Ovary (tissue), 7 donors: ENCODE measurements at regions not wholly inside any gene's neighbourhood (a gene's known extent, or its start where the extent isn't known, plus 50 kb on each side); places are given as distances from the start of the nearest gene placed in this dataset.

Experiments used
- DNase-seq, 5 donors: peaks; one replicate each; pipeline ENCODE4 v3.0.0-alpha.2; 2019 to 2020
- H3K27ac ChIP-seq, 2 donors: fragments of 200-600 bp; one replicate each; pipeline versions ENCODE4 v1.5.1 to v1.8.0; 2019 to 2022
- H3K27me3 ChIP-seq: fragments of 200-600 bp; one replicate; pipeline ENCODE4 v1.8.0; 2022
- H3K36me3 ChIP-seq: fragments of 200-600 bp; sonication (generic); one replicate; pipeline ENCODE4 v1.5.1; 2019
- H3K4me1 ChIP-seq: one replicate; pipeline ENCODE4 v1.8.1; 2013; ENCODE audit warnings: mild to moderate bottlenecking, moderate library complexity; ENCODE audit not compliant: insufficient read depth
- H3K4me3 ChIP-seq: fragments of 200-600 bp; sonication (generic); one replicate; pipeline ENCODE4 v1.5.1; 2017
- H3K9me3 ChIP-seq, 2 donors: fragments of 200-600 bp in 1 of 2; sonication (generic) in 1 of 2; one replicate each; pipeline versions ENCODE4 v1.5.1 to v1.8.1; 2013 to 2019; ENCODE audit warnings: mild to moderate bottlenecking in 1 of 2, moderate library complexity in 1 of 2
- EP300 ChIP-seq: sonication (generic); formaldehyde crosslinking; IDR thresholded peaks from one replicate; pipeline ENCODE4 v1.6.1; 2017; ENCODE audit warnings: antibody characterized with exemption
- POLR2A ChIP-seq: fragments of 450-650 bp; IDR thresholded peaks from one replicate; pipeline ENCODE4 v1.6.1; 2017; ENCODE audit warnings: antibody characterized with exemption, mild to moderate bottlenecking, moderate library complexity
- WGBS, 3 donors: extraction: QIAGEN DNeasy Blood & Tissue Kit in 1 of 3; methylation state at CpG; one replicate each; pipeline versions ENCODE4 v1.1.5 to v1.1.7; 2013 to 2017; 5-methylcytosine and 5-hydroxymethylcytosine counted together
- intact Hi-C, 4 donors: fragments of 100-400 bp; cut with DNase I; formaldehyde crosslinking; loops; one replicate each; pipeline versions ENCODE4 v1.11.0 to v1.15.1; 2022 to 2023
- TF ChIP-seq, protein P1 (sequence below), 3 donors: fragments of 450-650 bp in 2 of 3; fragments of 200-600 bp in 1 of 3; IDR thresholded peaks; one replicate each; pipeline versions ENCODE4 v1.5.1 to v1.8.0; 2016 to 2022; ENCODE audit warnings: antibody characterized with exemption in 3 of 3, mild to moderate bottlenecking in 1 of 3
- donor health status: DM: no; HTN: no; CAD: no; lungs with moderate emphysema.
- donor health status: DM: no; HTN: no; CAD: no.
- donor health status: Bipolar disorder and iron deficiency.
- donor health status: DM: no; HTN: no; CAD: no.
- donor health status: DM: yes; HTN: yes; CAD: no.

DNA sequence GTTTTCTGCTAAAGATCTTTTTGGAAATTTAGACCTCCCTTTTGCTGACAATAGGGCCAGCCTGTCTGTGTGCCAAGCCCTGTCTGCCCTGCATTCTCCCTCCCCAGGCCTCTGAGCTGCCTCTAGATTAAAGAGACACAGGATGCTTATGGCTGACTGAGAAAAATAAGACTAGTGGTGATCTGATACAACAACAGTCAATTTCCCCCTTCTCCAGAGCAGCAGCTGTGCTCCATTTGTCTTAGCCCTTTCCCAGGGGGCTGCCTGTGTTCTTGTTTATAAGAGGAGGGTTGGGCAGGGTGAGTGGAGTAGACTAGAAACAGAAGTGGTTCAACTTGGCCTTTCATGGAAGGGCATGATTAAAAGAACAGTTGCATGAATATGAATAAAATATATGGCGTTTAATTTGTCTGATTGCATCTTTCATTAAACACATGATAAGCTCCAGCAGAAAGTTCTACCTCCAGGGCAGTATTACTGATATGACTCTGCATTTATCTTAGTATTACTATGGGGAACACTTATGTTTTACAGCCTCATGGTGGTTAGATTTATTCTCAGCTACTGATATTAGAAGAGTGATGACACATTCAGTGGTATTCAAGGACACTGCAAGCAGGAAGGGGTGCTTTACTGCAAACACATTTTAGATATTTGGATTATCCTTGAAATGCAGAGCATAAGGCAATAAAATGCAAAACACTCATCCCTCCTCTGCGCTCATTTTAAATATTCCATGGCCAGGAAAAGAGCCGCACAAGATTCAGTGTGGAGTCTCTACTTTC is 150.2 kb upstream of the CLEC14A start:
- intact Hi-C loops: no loop called here
- no peak for TF ChIP-seq POLR2A
- no peak for TF ChIP-seq EP300
- TF ChIP-seq, protein P1, sequence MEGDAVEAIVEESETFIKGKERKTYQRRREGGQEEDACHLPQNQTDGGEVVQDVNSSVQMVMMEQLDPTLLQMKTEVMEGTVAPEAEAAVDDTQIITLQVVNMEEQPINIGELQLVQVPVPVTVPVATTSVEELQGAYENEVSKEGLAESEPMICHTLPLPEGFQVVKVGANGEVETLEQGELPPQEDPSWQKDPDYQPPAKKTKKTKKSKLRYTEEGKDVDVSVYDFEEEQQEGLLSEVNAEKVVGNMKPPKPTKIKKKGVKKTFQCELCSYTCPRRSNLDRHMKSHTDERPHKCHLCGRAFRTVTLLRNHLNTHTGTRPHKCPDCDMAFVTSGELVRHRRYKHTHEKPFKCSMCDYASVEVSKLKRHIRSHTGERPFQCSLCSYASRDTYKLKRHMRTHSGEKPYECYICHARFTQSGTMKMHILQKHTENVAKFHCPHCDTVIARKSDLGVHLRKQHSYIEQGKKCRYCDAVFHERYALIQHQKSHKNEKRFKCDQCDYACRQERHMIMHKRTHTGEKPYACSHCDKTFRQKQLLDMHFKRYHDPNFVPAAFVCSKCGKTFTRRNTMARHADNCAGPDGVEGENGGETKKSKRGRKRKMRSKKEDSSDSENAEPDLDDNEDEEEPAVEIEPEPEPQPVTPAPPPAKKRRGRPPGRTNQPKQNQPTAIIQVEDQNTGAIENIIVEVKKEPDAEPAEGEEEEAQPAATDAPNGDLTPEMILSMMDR (IDR thresholded peaks at IDR 0.05): no peak
- WGBS, 3 donors: 6 to 23% (median 14%) methylated on average over 3 of the region's 3 CpGs
- no peak for DNase-seq
- Histone ChIP-seq H3K27me3 (no peaks in the 10 kb centered on the region), H3K27ac (no peak overlapping the region), H3K4me1 (no peaks in the 10 kb centered on the region), H3K36me3 (no peaks in the 10 kb centered on the region), H3K9me3 (no peaks in the 10 kb centered on the region), H3K4me3 (no peak overlapping the region)

DNA sequence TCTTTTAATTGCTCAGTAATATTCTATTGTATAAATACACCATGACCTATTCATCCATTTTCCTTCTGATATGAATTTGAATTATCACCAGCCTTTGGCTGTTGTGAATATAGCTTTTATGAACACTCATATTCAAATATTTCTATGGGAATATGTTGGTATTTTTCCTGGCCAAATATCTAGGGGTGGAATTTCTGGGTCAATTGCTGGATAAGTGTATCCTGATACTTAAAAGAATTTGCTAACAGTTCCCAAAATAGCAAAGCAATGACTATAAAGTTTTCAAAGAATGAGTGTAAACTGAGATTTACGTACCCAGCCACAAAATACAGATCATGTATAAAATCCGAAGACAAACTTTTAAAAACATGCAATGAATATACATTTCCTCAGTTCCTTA is 148.7 kb upstream of the CLEC14A start:
- intact Hi-C loops: no loop called here
- 56 to 63% (median 57%) methylated on average over 2 of the region's 2 CpGs for WGBS, 3 donors
- no peaks in the 10 kb centered on the region for H3K4me1 ChIP-seq
- no peaks in the 10 kb centered on the region for H3K27me3 ChIP-seq
- no peak overlapping the region for H3K27ac ChIP-seq
- DNase-seq: no peak
- H3K4me3 ChIP-seq: no peak overlapping the region
- no peaks in the 10 kb centered on the region for H3K9me3 ChIP-seq
- no peak for TF ChIP-seq POLR2A
- TF ChIP-seq EP300: no peak
- TF ChIP-seq, protein P1 (IDR thresholded peaks at IDR 0.05): no peak
- H3K36me3 ChIP-seq: no peaks in the 10 kb centered on the region

DNA sequence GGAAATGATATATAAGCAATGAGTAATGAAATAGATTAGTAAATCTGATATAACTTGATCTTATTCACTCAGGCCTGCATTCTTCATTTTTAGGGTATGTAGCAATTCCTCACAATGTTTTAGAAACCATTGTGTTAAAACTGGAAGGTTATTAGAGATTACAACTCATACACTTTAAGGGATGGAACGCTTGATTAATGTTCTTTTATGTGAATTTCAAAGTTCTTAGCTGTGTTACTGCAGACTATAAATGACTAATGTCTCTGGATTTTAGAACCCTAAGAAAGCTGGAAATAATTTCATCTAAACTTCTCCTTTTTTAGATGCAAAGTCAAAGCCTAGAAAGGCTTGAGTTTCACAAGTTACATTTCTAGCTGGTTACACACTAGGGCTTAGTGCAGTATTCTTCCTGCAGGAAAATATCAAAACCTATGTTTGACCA is 148.2 kb upstream of the CLEC14A start:
- H3K27me3 ChIP-seq: no peaks in the 10 kb centered on the region
- no peak overlapping the region for H3K27ac ChIP-seq
- H3K4me1 ChIP-seq: no peaks in the 10 kb centered on the region

DNA sequence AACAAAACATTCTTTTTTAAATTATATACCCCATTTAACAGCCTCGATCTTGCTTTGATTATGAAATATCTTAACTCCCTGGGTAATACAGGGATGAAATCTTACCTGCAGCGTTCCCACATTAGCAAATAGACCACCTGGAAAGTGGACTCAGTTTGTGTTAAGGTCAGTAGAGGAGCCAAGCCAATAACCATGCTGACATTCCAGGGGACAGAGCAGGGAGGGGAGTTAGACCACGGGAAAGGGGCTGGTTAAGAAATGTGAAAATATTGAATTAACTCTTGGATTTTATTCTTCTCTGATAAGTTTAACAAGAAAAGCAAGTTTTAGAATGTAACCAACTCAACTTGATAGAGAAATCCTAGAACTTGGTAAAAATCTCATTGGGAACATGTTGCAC is 144.9 kb upstream of the CLEC14A start:
- DNase-seq: no peak
- H3K4me3 ChIP-seq: no peak overlapping the region
- no peaks in the 10 kb centered on the region for H3K9me3 ChIP-seq
- H3K27ac ChIP-seq: no peak overlapping the region
- no peaks in the 10 kb centered on the region for H3K36me3 ChIP-seq
- no peaks in the 10 kb centered on the region for H3K4me1 ChIP-seq
- no peaks in the 10 kb centered on the region for H3K27me3 ChIP-seq
- intact Hi-C loops: no loop called here
- 56 to 60% (median 60%) methylated on average over 3 of the region's 3 CpGs for WGBS, 3 donors
- TF ChIP-seq EP300: no peak
- TF ChIP-seq POLR2A: no peak
- TF ChIP-seq, protein P1 (IDR thresholded peaks at IDR 0.05): no peak

More for the DNA sequence above, 148.2 kb upstream of the CLEC14A start:
- 54 to 80% (median 71%) methylated on average over 1 of the region's 1 CpG for WGBS, 3 donors
- intact Hi-C loops: no loop called here
- Histone ChIP-seq H3K36me3 (no peaks in the 10 kb centered on the region), H3K9me3 (no peaks in the 10 kb centered on the region), H3K4me3 (no peak overlapping the region)
- DNase-seq: no peak
- no peak for TF ChIP-seq EP300
- TF ChIP-seq POLR2A: no peak
- TF ChIP-seq, protein P1 (IDR thresholded peaks at IDR 0.05): no peak
